ENCODE measurements at regions not wholly inside any gene's neighbourhood (a gene's known extent, or its start where the extent isn't known, plus 50 kb on each side); places are given as distances from the start of the nearest gene placed in this dataset.

- TF ChIP-seq CTCF (conservative IDR thresholded peaks at IDR 0.05) (no peak), ZFX (IDR thresholded peaks at IDR 0.05) (no peak)
Observed at GRCh38 chr2:160756481-160756880, 262.9 kb upstream of the RBMS1 start.

Measured in C4-2B (cell line).